OCI-LY3 (cell line): ENCODE measurements at regions not wholly inside any gene's neighbourhood (a gene's known extent, or its start where the extent isn't known, plus 50 kb on each side); places are given as distances from the start of the nearest gene placed in this dataset.

Experiments used
- CTCF ChIP-seq: fragments of 200-600, 300-600 bp; sonication (generic); IDR thresholded peaks from 2 replicates; pipeline ENCODE4 v1.5.1; 2014; ENCODE audit warnings: antibody characterized with exemption, low read length, low read depth
- EZH2phosphoT487 ChIP-seq: fragments of 200-600 bp; shearing (Covaris generic); IDR thresholded peaks from 2 replicates; pipeline ENCODE4 v1.6.1; 2018; ENCODE audit warnings: antibody characterized with exemption, mixed run types, low read depth

- TF ChIP-seq CTCF (no peak), EZH2phosphoT487 (no peak)
Measured at GRCh38 chr16:47984669-47985068, 171.1 kb downstream of the ABCC12 start.
